Left lung (tissue), 4 donors: ENCODE measurements at regions not wholly inside any gene's neighbourhood (a gene's known extent, or its start where the extent isn't known, plus 50 kb on each side); places are given as distances from the start of the nearest gene placed in this dataset.

Source experiments
- ATAC-seq: fragments of 200-7000 bp; cut with Tn5 transposase; one replicate; pipeline ENCODE4 v1.9.1; 2020; ENCODE audit warnings: moderate library complexity
- DNase-seq, 4 donors: peaks; one replicate each; pipeline ENCODE4 v3.0.0-alpha.2; 2013 to 2020
- H3K27ac ChIP-seq, 2 donors: fragments of 200-600 bp; sonication (generic) in 1 of 2; one replicate each; pipeline versions ENCODE4 v1.5.0 to v1.8.0; 2020 to 2021
- H3K27me3 ChIP-seq, 2 donors: fragments of 200-600 bp; sonication (generic) in 1 of 2; one replicate each; pipeline versions ENCODE4 v1.5.0 to v1.8.0; 2020 to 2021
- H3K36me3 ChIP-seq, 2 donors: fragments of 200-600 bp; sonication (generic) in 1 of 2; one replicate each; pipeline versions ENCODE4 v1.5.0 to v1.8.0; 2020 to 2021
- H3K4me1 ChIP-seq, 2 donors: fragments of 200-600 bp; one replicate each; pipeline ENCODE4 v1.8.0; 2021
- H3K4me3 ChIP-seq, 2 donors: fragments of 200-600 bp; sonication (generic) in 1 of 2; one replicate each; pipeline versions ENCODE4 v1.5.0 to v1.8.0; 2020 to 2021; ENCODE audit warnings: mild to moderate bottlenecking in 1 of 2
- H3K9me3 ChIP-seq, 2 donors: fragments of 200-600 bp; sonication (generic) in 1 of 2; one replicate each; pipeline versions ENCODE4 v1.5.0 to v1.8.0; 2020 to 2021
- intact Hi-C, 2 donors: fragments of 100-400 bp; cut with DNase I; formaldehyde crosslinking; loops; one replicate each; pipeline versions ENCODE4 v1.11.2 to v1.14.2; 2022
- TF ChIP-seq, protein P1 (sequence below), 2 donors: fragments of 200-600 bp; sonication (generic) in 1 of 2; IDR thresholded peaks; one replicate each; pipeline versions ENCODE4 v1.5.0 to v1.8.0; 2021; ENCODE audit warnings: antibody characterized with exemption in 2 of 2
- donor health status: DM: no; HTN: yes; CAD: no.
- donor health status: DM: no; HTN: no; CAD: no.

DNA sequence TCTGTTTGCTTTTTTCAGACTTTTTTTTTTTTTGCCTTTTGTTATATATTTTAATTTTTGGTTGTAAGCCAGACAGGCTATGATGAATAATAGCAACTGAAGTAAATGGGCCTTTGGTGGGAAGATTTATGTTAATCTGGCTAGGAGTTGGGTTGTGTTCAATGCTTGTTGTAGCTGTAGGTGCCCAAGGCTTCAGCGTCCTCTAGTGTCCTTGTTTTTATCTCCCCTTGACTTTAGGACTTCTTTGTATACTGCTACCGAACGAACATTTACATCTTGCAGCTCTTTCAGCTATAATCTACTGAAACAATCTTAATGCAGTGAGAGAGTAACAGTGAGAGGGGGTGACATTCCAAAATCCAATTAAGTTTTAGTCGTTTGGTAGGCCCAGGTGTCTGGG, 848.4 kb upstream of the FBXO33 start:
- peaks cover 0 to 8% of the 10 kb centered on the region in 2 donors for H3K9me3 ChIP-seq
- H3K27me3 ChIP-seq, result no peaks in the 10 kb centered on the region
- no peaks in the 10 kb centered on the region for H3K36me3 ChIP-seq
- H3K4me1 ChIP-seq, result no peaks in the 10 kb centered on the region
- no peak overlapping the region for H3K4me3 ChIP-seq
- DNase-seq (no peak), ATAC-seq (no peak)
- no peak overlapping the region for H3K27ac ChIP-seq
- intact Hi-C loops, result no loop called here
- TF ChIP-seq, protein P1, sequence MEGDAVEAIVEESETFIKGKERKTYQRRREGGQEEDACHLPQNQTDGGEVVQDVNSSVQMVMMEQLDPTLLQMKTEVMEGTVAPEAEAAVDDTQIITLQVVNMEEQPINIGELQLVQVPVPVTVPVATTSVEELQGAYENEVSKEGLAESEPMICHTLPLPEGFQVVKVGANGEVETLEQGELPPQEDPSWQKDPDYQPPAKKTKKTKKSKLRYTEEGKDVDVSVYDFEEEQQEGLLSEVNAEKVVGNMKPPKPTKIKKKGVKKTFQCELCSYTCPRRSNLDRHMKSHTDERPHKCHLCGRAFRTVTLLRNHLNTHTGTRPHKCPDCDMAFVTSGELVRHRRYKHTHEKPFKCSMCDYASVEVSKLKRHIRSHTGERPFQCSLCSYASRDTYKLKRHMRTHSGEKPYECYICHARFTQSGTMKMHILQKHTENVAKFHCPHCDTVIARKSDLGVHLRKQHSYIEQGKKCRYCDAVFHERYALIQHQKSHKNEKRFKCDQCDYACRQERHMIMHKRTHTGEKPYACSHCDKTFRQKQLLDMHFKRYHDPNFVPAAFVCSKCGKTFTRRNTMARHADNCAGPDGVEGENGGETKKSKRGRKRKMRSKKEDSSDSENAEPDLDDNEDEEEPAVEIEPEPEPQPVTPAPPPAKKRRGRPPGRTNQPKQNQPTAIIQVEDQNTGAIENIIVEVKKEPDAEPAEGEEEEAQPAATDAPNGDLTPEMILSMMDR (IDR thresholded peaks at IDR 0.05), result no peak

DNA sequence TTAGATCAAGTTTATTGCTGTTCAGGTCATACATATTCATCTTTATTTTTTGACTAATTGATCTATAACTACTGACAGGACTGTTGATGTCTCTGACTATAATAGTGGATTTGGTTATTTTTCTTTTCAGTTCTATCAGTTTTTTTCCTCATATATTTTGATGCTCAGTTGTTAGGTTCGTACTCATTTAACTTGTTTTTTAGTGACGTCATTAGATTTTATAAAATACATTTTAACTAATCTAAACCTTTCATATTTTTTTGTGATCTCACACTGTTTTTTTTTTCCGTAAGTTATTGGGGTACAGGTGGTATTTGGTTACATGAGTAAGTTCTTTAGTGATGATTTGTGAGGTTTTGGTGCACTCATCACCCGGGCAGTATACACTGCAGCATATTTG, 841.2 kb upstream of the FBXO33 start:
- Histone ChIP-seq H3K27me3 (no peaks in the 10 kb centered on the region), H3K4me3 (no peak overlapping the region), H3K36me3 (no peaks in the 10 kb centered on the region), H3K27ac (no peak overlapping the region), H3K9me3 (no peaks in the 10 kb centered on the region), H3K4me1 (no peaks in the 10 kb centered on the region)
- intact Hi-C loops, result no loop called here
- ATAC-seq (no peak), DNase-seq (no peak)
- TF ChIP-seq, protein P1 (IDR thresholded peaks at IDR 0.05), result no peak

DNA sequence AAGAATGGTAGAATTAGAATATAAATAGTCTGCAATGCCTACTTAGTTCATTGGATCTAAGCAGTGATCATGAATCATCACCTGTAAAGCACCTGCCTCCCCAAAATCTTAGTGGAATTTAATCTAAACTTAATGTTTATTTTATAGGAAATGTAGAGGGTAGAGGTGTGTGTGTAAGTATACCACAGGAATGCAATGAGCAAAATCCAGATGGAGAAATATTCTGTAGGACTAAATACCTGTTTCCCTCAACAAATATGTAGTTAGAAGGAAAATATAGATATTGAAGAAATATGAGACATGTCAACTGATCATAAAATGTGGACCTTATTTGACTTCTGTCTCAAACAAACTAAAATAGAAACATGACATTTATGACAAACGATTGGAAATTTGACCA, 839.2 kb upstream of the FBXO33 start:
- no peak overlapping the region for H3K27ac ChIP-seq
- ATAC-seq (no peak), DNase-seq (no peak)
- no peaks in the 10 kb centered on the region for H3K27me3 ChIP-seq
- intact Hi-C loops, result no loop called here
- H3K4me1 ChIP-seq, result no peaks in the 10 kb centered on the region
- H3K36me3 ChIP-seq, result no peaks in the 10 kb centered on the region
- no peaks in the 10 kb centered on the region for H3K9me3 ChIP-seq
- TF ChIP-seq, protein P1 (IDR thresholded peaks at IDR 0.05), result no peak
- no peak overlapping the region for H3K4me3 ChIP-seq

DNA sequence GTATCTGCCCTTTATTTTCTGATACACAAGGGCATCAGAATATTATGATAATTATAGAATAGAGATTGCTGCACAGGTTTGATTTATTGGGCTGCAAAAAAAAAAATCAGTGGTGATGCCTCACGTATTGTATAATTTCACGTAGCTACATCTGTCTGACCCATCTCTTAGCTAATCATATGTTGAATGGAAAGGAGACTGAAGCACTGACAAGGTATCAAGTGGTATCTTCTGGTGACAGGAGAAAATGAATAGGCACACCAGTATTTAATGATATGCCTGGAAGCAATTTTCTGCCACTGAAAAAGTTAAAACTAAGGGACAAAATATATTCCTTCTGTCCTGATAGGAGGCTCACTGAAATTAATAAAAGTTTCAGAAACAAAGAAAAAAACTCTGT, 837.2 kb upstream of the FBXO33 start:
- no peaks in the 10 kb centered on the region for H3K36me3 ChIP-seq
- no peak overlapping the region for H3K4me3 ChIP-seq
- H3K27me3 ChIP-seq, result no peaks in the 10 kb centered on the region
- no peaks in the 10 kb centered on the region for H3K4me1 ChIP-seq
- ATAC-seq, result no peak
- intact Hi-C loops, result no loop called here
- H3K27ac ChIP-seq, result no peak overlapping the region
- no peaks in the 10 kb centered on the region for H3K9me3 ChIP-seq
- DNase-seq, result no peak
- TF ChIP-seq, protein P1 (IDR thresholded peaks at IDR 0.05), result no peak

DNA sequence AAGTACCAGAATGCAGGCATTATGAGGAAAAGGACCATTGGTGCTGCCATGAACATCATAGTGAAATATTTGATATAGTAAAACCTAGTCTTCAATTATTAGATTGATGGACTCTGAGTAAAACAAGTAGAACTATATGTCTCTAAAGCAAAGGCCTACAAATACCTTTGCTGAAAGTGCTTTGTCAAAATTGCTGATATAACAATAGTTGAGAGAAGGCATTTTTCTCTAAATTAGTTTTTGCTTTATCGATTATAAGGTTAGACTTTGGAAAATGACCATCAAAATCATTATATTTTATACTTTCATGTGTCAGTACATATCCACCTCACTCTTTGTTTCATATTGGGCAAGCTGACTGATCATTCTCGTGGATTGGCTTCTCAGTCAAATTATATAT, 836.0 kb upstream of the FBXO33 start:
- H3K27ac ChIP-seq, result no peak overlapping the region
- intact Hi-C loops, result no loop called here

More for the DNA sequence above, 836.0 kb upstream of the FBXO33 start:
- TF ChIP-seq, protein P1 (IDR thresholded peaks at IDR 0.05), result no peak
- no peak overlapping the region for H3K4me3 ChIP-seq
- no peaks in the 10 kb centered on the region for H3K9me3 ChIP-seq
- H3K36me3 ChIP-seq, result no peaks in the 10 kb centered on the region
- no peak for DNase-seq
- ATAC-seq, result no peak
- H3K4me1 ChIP-seq, result no peaks in the 10 kb centered on the region
- no peaks in the 10 kb centered on the region for H3K27me3 ChIP-seq
